CD4-positive, alpha-beta T cell treated with Interleukin-15 for 4 hours (primary cell): ENCODE measurements at regions not wholly inside any gene's neighbourhood (a gene's known extent, or its start where the extent isn't known, plus 50 kb on each side); places are given as distances from the start of the nearest gene placed in this dataset.

ENCODE experiments used
- DNase-seq: peaks from one replicate; pipeline ENCODE4 v3.0.0-alpha.2; 2020; ENCODE audit warnings: low spot score

DNA sequence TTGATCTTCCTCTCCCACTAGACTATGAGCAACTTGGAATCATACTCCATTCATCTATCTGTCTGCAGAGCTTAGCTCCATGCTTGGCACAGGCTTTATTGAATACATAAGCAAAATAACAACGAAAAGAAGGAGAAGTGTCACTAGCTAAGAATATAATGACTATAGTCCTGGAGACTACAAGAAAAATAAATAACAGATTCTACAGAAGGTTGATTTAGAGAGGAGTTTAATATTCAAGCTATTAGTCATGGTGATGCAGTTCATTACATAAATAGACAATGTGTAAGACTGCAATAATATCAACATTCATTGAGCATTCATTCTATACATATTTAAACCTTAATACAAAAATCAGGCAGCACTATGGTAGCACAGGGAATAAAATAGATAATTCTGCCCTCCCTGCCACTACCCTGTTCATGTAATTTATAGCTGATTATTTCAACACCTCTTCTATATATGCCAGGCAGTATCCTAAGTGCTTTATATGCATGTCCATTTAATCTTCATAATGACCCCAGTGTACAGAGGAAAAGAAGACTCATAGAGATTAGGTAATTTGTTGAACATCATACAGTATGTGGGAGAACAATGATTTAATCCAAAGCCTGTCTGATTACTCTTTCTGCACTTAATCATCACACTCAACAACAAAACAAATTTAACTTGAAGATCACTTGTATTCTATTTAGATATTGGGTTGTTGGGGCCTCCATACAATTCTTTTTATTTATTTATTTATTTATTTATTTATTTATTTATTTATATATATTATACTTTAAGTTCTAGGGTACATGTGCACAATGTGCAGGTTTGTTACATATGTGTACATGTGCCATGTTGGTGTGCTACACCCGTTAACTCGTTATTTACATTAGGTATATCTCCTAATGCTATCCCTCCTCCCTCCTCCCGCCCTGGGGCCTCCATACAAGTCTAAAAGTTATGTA, 165.3 kb downstream of the RNF152 start:
- no peak for DNase-seq

DNA sequence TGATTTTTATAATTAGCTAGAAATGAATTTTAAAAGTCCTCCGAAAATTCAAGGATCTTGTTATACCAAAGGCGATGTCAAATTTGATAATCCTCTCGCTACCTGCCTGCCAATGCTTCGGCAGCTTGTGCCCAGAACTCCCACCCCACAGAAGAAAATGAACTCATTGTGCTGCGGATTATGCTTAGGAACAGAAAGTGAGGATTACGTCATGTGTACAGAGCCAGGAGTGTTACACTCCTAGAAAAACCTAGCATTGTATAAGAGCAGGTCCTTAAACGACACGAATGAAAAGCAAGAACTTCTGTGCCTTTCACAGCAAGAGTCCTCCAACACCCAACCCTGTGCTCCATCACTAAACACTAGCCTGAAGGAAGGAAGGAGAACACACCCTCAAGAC, 168.3 kb downstream of the RNF152 start:
- no peak for DNase-seq

DNA sequence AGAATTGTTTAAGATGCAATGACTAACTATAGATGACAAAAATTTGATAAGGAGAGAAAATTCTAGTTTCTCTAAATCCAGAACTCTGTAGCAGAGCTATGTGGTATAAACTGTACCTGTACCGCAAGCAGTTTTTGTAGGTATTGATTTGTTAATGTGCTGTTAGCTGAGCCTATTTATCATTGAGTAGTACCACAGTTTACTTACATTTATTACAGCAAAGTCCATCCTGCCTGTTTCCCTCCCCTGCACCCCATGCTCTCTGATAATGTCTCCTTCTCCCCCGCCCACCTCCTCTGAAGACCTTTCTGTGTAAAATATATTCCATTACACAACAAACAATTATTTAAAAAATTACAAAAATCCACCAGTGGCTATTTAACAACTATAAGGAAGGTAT, 170.6 kb downstream of the RNF152 start:
- no peak for DNase-seq

DNA sequence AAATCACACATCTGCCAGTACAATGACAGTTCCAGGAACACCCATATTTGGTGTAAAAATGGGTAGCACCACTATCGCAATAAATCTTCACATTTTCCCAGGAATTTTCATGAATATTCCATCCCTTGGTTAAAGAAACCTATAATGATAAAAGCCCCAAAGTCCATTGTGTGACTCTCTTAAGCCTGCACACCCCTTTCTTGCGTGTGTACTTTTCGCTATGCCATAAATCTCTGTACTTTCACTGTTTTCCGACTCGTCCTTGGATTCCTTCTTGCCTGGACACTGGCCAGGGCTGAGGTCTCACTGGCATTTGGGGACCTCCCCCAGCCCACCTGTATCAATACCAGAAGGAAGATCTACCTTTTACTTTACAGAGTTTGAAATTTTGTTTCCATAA, 172.3 kb downstream of the RNF152 start:
- DNase-seq = no peak

DNA sequence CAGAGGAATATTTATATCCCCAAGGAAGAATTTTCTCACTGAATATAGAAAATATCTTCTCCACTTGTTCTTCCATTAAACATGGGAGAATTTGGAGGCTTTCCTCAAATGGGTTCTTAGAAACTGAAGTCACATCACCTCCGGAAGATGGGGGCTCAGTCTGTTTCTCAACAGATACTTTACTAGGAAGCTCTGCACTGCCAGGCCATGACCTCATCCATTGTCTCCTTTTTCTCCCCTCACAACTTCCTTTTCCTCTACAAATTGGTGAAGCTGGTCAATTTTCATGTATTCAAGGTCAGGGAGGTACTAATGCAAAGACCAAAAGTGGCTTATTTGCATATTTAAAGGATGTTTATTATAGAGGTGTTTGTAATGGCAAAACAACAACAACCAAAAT, 173.1 kb downstream of the RNF152 start:
- DNase-seq = no peak

DNA sequence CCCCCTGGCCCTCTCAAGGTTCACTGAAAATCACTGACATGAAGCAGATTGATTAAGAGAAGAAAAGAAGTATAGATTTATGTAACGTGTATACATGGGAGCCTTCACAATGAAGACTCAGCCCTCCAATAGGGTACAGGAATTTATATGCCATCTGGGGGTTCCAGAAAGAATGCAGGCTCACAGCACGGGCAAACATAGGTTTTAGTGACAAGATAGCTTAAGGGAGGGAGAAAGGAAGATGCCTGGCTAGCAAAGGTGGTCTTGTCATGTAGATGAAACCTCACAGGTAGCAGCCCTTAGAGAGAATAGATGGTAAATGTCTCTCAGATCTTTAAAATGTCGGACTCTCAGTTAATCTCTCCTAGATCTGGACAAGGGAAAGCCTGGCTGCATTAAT, 173.9 kb downstream of the RNF152 start:
- DNase-seq = no peak

DNA sequence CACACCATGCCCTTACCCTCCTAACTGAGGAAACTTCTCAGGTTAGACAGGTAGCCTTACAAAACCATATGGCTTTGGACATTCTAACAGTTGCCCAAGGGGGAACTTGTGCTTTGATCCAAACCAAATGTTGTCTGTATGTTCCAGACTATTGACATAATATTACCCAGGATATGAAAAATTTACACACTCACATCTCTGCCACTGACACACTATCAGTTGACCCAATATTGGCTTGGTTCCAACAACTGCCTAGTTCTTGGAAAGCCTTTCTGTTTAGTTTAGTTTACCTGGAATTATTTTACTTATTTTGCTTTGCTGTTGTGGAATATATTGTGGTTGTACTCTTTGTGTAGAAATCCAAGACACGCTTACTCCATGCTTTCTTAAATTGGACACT, 178.4 kb downstream of the RNF152 start:
- no peak for DNase-seq

DNA sequence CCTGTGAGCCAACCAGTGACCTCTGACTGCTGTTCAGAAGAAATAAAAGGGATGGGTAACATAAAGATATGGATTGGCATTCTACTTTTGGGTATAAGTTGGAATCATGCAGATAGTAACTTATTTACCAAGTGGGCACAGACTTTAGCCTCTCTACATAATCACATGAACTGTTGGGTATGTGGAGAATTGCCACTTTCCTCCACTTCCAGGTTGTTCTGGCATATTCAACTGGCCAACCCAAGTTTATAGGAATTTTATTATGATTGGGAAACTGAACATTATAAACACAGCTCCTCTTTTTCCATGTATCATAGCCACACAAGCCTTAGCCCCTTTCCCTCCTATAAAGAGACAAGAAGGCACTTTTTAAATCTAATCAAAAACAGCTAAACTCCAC, 179.3 kb downstream of the RNF152 start:
- DNase-seq = no peak

DNA sequence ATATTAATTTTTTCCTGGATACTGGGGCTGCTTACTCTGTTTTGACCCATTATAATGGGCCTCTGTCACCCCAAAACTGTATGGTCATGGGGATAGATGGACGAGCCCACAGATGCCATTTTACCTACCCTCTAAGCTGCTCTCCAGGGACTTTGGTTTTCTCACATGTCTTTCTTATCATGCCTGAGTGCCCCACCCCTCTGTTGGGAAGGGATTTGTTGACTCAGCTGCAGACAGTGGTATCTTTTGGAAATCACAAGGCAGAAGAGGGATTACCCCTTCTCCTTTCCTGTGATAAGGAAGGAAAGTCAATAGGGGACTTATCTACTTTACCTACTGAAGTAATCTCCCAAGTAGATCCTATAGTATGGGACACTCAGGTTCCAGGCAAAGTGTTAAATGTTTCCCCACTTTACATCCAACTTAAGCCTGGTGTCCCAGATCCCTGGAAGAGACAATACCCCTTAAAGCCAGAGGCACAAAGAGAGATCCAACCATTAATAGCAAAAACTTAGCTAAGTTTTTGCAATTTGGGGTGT, 182.7 kb downstream of the RNF152 start:
- DNase-seq = no peak

DNA sequence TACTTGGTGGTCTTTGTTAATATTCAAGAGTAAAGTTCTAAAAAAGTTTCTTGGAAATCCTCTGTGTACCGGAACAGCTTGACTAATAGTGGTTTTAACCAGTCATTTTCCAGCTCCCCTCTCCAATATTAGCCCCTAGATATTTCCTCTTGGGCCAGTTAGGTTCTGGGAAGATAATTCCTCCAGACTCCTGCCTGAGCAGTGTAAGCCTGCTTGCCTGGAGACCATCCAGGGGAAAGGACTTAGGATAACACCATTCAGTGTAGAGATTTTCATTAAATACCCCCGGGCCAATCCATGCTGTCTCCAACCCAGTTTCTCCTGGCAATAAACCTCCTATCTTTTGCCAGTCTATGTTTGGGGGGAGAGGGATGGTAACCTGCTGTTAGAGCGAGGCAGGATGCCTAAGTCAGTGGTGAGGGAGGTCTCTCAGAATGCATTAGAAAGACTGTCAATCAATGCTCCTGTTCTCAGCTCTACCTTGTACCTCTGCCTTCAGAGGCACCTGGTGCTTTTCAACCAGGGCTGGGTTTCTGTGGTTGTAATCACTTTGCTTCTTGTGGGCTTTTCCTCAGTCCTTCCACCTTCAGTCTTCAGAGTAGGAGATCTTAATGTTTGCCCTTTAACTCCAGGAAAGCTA, 186.4 kb downstream of the RNF152 start:
- no peak for DNase-seq

DNA sequence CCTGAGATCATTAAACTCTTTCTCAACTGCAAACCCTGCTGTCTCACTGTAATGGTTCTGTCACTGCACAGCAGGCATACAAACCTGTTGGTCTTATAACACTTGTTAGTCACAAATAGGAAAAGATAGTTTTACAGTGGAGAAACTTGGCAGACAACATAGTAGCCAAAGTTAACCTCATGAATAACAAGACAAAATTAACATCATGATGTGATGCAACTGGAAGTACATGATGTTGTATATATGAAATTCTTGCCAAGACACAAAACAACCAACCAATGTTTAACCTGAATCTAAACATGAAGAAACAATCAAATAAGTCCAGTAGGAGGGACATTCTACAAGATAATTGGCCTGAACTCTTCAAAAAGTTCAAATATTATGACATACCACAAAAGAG, 189.3 kb downstream of the RNF152 start:
- no peak for DNase-seq

DNA sequence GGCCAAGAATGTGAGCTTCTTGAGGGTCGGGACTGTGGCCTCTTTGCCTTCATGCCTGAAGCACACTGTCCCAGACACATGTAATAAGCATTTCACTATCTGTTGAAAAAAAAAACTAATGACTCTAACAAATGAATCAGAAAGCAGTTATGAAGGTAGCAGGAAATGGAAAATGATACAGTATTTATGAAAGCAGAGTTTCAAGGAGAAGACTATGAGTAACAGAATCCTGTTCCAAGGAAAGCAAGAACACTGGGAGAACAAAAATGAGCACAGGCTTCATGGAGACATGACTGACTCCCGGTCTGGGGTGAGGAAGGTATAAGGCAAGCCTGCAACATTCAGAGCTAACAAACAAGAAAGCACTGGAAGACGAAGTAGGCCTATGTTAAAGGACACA, 190.8 kb downstream of the RNF152 start:
- no peak for DNase-seq

DNA sequence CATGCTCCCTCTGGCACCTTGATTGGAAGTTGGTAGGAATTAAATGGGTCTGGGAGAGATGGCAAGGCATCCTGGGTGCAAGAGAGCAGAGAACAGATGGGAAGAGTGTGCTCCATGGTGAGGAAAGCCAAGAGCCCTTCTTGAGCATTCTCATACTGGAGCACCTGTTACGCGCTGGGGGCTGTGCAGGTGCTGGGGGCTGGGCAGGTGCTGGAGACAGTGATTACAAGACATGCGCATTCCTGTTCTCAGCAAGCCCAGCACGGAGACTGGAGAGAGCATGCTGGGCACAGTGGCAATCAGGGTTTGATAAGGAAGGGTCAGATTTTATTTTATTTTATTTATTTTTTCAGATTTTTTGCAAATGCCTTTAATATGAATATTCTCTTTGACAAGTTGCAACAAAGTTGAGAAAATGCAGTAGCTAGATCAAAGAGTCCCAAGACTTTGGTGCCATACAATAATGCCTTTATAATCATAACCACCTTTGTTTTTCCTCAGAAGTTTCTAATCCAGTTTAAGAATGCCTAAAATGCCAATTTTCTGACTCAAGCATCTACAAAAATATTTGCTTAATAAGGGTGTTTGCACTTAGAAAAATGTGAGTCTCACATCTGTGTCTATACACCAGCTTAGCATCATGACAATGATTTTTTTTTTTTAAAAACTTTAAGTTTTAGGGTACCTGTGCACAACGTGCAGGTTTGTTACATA, 193.3 kb downstream of the RNF152 start:
- no peak for DNase-seq

DNA sequence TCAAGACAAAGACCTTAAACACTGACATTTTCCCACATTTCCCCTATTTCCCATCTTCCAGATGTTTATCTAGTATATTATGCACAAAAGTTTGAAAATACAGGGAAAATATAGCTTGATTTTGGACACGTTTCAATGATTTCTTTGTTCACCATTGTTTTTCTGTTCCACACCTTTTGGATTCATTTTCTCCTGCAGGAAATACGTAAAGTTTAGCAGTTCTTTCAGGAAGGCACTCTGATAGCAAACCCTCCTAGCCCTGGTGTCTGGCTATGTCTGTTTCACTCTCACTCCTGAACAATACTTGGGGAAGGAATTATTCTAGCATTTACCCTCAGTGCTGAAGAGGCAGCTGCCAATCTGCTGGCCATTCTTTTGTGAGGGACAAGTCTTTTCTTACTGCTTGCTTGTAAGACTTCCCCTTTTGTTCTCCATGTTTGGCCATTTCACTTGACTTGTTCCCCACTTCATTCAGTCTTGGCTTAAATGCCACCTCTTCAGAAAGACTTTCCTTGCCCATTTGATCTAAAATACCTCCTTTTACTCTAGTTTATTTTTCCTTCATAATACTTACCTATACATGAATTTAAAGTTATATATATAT, 195.4 kb downstream of the RNF152 start:
- no peak for DNase-seq

DNA sequence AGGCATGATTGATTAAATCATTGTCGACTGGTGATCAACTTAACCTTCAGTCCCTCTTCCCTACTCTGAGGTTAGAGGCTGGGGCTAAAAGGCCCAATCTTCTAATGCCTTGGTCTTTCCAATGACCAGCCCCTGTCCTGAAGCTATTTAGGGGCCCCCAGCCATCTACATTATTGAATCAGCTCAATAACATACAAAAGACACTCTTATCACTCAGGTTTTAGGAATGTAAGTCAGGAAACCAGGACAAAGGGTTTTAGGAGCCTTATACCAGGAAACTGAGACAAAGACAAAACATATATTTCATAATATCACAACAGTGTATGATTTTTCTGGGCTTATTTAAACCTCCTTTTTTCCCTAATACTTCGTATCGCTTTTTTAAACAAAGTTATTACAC, 198.6 kb downstream of the RNF152 start:
- no peak for DNase-seq

DNA sequence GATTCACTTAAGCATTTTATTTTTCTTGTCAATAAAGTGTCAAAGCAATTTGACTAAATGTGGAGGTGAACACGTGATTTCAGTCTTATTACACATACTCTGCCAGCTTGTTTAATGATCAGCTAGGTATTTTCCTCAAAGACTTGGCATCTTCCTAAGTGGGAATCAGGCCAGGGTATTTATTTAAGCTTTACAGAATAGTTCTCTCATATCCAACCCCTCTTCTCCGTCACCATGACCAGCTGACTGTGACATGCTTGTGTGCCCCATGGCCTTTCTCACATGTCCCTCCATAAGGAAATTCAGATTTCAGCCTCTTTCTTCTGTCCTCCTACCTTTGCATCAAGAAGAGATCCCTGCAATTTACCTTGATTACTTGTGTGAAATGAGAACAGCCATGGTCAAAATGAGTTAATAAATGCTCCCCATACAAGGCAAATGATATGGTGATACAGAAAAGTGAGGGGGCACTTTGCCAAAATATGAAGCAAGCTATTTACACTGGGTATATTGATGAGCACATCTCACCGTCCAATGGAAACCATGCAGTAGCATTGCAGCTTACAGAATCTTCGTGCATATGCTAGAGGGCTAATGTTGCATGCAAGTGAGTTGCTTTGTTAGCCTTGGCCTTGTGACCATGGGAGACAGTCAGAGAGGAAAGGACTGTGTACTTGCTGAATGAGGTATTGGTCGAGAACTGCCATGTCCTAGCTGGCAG, 202.2 kb downstream of the RNF152 start:
- no peak for DNase-seq

DNA sequence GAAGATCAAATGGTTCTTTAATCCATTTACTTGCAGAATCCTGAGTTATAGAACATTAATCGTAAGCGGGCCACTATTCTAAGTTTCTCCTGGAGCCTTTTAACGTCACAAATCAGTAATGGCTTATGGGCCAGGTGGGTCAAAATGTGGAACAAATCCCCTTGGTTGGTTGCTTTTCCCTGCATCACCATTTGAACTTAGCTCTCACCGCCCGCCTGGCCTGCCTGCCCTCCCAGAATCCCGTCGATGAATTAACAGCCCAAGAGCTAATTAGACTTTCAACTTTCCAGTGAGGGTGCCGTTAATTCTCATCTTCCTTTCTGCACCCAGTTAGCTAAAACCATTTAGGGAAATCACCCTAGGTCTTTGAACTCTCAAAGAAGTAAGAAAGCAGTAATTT, 205.5 kb downstream of the RNF152 start:
- no peak for DNase-seq

DNA sequence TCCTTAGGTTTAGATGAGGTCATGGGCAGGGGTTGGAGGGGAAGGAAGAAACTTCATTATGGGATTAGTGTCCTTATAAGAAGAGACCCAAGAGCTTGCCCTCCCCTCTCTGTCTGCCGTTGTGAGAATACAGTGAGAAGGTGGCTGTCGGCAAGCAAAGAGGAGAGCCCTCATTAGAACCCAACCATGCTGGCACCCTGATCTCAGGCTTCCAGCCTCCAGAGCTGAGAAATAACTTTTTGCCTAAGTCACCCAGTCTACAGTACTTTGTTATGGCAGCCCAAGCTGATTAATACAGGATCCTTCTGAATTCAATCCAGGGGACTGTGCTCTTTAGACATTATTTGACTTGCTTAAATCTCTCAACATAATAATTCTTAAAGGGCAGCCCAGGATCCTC, 209.0 kb downstream of the RNF152 start:
- no peak for DNase-seq

DNA sequence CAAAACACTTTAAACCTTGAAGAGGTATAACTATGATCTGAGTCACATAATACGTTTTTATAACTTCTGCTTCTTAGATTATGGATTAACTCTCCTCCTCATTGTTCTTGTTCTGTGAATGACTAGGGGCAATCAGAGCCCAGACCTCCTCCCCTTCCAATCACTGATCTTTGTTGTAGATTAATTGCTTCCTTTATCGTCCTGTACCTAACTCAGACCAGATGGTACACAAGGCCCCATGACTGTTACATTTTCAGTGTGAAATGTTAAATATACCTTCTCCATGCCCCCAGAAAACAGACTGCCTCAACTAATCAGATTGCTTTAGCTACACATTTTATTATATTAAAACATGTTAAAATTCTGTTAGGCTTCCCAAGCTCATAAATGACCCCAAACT, 211.7 kb downstream of the RNF152 start:
- DNase-seq = no peak

DNA sequence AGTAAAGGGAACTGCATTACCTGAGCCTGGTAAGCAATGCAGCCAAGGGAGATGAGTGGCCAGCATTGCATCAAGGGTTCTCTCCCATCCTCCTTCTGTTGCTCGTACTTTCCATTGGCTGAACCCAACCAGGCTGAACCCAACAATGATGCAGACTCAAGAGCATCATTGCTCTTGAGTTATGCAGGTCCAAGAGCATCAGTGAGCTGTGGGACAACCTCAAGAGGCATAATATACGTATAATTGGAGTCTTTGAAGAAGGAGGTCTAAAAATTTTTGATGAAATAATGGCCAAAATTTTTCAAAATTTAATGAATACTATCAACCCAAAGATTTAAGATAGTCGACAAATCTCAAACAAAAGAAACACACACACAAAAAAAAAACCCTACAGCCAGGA, 213.0 kb downstream of the RNF152 start:
- DNase-seq = no peak

DNA sequence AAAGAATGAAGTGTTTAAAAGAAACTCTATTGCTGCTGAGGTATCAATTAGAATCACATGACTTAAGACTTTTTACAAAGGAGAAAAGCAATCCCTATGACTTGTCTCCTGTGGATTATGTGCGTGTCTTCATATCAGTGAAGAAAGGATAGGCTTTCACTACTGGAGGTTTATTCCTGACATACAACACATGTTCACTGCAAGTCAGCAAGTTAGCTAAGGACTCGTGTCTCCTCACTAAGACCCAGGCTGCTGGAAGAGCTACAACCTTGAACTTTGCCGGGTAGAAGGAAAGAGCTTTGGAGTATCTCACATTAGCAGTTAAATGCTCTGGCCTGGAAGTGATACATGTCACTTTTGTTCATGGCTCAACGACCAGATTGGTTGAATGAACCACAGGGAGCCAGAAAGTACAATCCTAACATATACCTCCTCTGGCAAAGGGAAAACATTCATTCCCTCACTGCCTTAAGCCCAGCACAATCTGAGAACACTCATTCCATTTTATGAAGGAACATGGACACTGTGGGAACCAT, 215.3 kb downstream of the RNF152 start:
- DNase-seq = no peak
